Loucy (cell line): ENCODE measurements at regions not wholly inside any gene's neighbourhood (a gene's known extent, or its start where the extent isn't known, plus 50 kb on each side); places are given as distances from the start of the nearest gene placed in this dataset.

Source experiments
- EZH2phosphoT487 ChIP-seq: fragments of 200-600 bp; IDR thresholded peaks from 2 replicates; pipeline ENCODE4 v1.6.1; 2018; ENCODE audit warnings: antibody characterized with exemption, mild to moderate bottlenecking, moderate library complexity, borderline replicate concordance
- TF ChIP-seq, protein P1 (sequence below): fragments of 200-600 bp; sonication (generic); conservative IDR thresholded peaks from 2 replicates; pipeline ENCODE4 v1.5.1; 2014; ENCODE audit warnings: mild to moderate bottlenecking, antibody characterized with exemption, low read length

DNA sequence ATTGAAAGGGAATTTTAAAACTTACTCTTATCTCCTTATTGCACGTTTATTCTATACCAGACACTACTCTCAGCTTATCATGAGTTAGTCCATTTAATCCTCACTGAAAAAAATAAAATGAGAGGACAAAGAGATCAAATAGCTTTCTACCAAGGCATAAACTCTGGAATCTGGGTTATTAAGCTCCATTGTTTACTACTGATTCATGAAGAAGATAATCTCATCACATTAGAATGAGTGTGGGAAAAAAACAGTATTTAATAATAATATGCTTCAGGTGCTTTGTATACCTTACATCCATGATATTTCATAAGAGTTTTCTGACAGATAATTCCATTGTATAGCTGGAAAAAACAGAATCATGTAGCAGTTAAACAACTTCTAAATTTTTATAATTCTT is 1092.6 kb downstream of the TECRL start:
- TF ChIP-seq, protein P1, sequence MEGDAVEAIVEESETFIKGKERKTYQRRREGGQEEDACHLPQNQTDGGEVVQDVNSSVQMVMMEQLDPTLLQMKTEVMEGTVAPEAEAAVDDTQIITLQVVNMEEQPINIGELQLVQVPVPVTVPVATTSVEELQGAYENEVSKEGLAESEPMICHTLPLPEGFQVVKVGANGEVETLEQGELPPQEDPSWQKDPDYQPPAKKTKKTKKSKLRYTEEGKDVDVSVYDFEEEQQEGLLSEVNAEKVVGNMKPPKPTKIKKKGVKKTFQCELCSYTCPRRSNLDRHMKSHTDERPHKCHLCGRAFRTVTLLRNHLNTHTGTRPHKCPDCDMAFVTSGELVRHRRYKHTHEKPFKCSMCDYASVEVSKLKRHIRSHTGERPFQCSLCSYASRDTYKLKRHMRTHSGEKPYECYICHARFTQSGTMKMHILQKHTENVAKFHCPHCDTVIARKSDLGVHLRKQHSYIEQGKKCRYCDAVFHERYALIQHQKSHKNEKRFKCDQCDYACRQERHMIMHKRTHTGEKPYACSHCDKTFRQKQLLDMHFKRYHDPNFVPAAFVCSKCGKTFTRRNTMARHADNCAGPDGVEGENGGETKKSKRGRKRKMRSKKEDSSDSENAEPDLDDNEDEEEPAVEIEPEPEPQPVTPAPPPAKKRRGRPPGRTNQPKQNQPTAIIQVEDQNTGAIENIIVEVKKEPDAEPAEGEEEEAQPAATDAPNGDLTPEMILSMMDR: no peak
- no peak for TF ChIP-seq EZH2phosphoT487
